Smooth muscle cell (in vitro differentiated cells): ENCODE measurements at regions not wholly inside any gene's neighbourhood (a gene's known extent, or its start where the extent isn't known, plus 50 kb on each side); places are given as distances from the start of the nearest gene placed in this dataset.

Experiments used
- DNase-seq: peaks from one replicate; lab custom pipeline; 2025; ENCODE audit not compliant: unreplicated experiment; lab: John Stamatoyannopoulos, UW
- H2AFZ ChIP-seq: fragments of 200-600 bp; sonication (generic); 2 replicates; pipeline ENCODE4 v1.6.0; 2016; ENCODE audit warnings: antibody characterized with exemption, low read depth, mild to moderate bottlenecking
- H3F3A ChIP-seq: fragments of 200-600 bp; sonication (generic); 2 replicates; pipeline ENCODE4 v1.6.0; 2017; ENCODE audit warnings: antibody characterized with exemption, low read depth
- H3K27ac ChIP-seq: fragments of 200-600 bp; sonication (generic); 2 replicates; pipeline ENCODE4 v1.5.1; 2016; ENCODE audit warnings: low read depth, mild to moderate bottlenecking
- H3K27me3 ChIP-seq: fragments of 200-600 bp; sonication (generic); 2 replicates; pipeline ENCODE4 v1.6.1; 2016; ENCODE audit warnings: low read depth, mild to moderate bottlenecking
- H3K36me3 ChIP-seq: fragments of 200-600 bp; sonication (generic); 2 replicates; pipeline ENCODE4 v1.5.1; 2016; ENCODE audit warnings: low read depth
- H3K4me1 ChIP-seq: fragments of 200-600 bp; sonication (generic); 2 replicates; pipeline ENCODE4 v1.5.1; 2016; ENCODE audit warnings: low read depth
- H3K4me2 ChIP-seq: fragments of 200-600 bp; sonication (generic); 2 replicates; pipeline ENCODE4 v1.6.0; 2016; ENCODE audit warnings: mild to moderate bottlenecking
- H3K4me3 ChIP-seq: fragments of 200-600 bp; sonication (generic); 2 replicates; pipeline ENCODE4 v1.5.1; 2016; ENCODE audit warnings: mild to moderate bottlenecking
- H3K79me2 ChIP-seq: fragments of 200-600 bp; sonication (generic); 2 replicates; pipeline ENCODE4 v1.6.0; 2016; ENCODE audit warnings: low read depth, mild to moderate bottlenecking
- H3K9ac ChIP-seq: fragments of 200-600 bp; sonication (generic); 2 replicates; pipeline ENCODE4 v1.6.0; 2016; ENCODE audit warnings: low read depth
- H3K9me3 ChIP-seq: fragments of 200-600 bp; sonication (generic); replicated peaks from 2 replicates; pipeline ENCODE4 v1.5.1; 2016; ENCODE audit warnings: low read depth
- H4K20me1 ChIP-seq: fragments of 200-600 bp; sonication (generic); 2 replicates; pipeline ENCODE4 v1.6.0; 2016; ENCODE audit warnings: low read depth
- WGBS: methylation state at CpG from one replicate; pipeline ENCODE4 v1.1.7; 2016; ENCODE audit warnings: low lambda C conversion rate; 5-methylcytosine and 5-hydroxymethylcytosine counted together
- TF ChIP-seq, protein P1 (sequence below): fragments of 200-600 bp; sonication (generic); IDR thresholded peaks from 2 replicates; pipeline ENCODE4 v1.5.1; 2017; ENCODE audit warnings: borderline replicate concordance, mild to moderate bottlenecking, antibody characterized with exemption; ENCODE audit not compliant: insufficient read depth, poor library complexity, severe bottlenecking

DNA sequence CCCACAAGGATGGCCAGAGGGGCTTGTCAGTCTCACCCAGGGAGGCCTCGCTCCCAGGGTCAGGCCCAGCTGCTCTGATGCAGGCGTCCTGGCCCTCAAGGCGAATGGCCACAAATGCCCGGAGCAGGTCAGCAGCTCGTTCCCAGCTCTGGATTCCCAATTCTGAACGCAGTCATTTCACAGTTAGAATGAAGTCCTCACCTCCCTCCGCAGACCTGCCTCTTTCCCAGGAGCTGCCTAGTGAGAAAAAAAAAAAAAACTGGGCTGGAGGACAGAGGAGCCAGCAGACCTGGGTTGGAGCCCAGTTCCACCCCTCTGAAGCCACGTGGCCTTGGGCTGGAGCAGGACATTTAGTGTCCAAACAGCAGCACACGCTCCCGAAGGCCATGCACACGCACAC, 62.2 kb upstream of the DIO3 start:
- no peak overlapping the region for H3K4me3 ChIP-seq
- H3K36me3 ChIP-seq = no peaks in the 10 kb centered on the region
- DNase-seq = no peak
- H4K20me1 ChIP-seq = no peaks in the 10 kb centered on the region
- WGBS = 78% methylated on average over 10 of the region's 11 CpGs
- H2AFZ ChIP-seq = no peak overlapping the region
- no peak overlapping the region for H3K9ac ChIP-seq
- TF ChIP-seq, protein P1, sequence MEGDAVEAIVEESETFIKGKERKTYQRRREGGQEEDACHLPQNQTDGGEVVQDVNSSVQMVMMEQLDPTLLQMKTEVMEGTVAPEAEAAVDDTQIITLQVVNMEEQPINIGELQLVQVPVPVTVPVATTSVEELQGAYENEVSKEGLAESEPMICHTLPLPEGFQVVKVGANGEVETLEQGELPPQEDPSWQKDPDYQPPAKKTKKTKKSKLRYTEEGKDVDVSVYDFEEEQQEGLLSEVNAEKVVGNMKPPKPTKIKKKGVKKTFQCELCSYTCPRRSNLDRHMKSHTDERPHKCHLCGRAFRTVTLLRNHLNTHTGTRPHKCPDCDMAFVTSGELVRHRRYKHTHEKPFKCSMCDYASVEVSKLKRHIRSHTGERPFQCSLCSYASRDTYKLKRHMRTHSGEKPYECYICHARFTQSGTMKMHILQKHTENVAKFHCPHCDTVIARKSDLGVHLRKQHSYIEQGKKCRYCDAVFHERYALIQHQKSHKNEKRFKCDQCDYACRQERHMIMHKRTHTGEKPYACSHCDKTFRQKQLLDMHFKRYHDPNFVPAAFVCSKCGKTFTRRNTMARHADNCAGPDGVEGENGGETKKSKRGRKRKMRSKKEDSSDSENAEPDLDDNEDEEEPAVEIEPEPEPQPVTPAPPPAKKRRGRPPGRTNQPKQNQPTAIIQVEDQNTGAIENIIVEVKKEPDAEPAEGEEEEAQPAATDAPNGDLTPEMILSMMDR = no peak
- H3K4me2 ChIP-seq = no peak overlapping the region
- H3K4me1 ChIP-seq = peaks cover 2% of the 10 kb centered on the region
- H3F3A ChIP-seq = no peaks in the 10 kb centered on the region
- no peaks in the 10 kb centered on the region for H3K79me2 ChIP-seq
- H3K27me3 ChIP-seq = no peaks in the 10 kb centered on the region
- H3K9me3 ChIP-seq = no peaks in the 10 kb centered on the region
- no peak overlapping the region for H3K27ac ChIP-seq

DNA sequence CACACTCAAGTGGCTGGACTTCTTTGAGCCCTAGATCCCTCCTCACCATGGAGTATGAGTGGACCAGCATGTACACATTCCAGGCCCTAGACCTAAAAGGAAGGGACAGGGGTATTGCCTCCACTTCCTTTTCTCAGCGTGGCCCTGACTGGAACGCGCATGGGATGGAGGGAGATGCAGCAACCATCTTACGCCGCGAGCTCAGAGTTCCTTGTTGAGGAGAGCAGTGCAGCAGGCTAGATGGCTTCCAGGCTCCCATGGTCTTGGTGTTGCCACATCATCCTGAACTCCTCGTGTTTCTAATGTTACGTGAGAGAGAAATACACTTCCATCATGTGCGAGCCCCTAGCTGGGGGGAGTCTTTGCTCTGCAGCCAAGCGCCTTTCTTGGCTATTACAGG, 61.8 kb upstream of the DIO3 start:
- no peak for DNase-seq
- Histone ChIP-seq H3K4me2 (no peak overlapping the region), H3K36me3 (no peaks in the 10 kb centered on the region), H3K27ac (no peak overlapping the region), H3K9me3 (no peaks in the 10 kb centered on the region), H3K9ac (no peak overlapping the region), H3K4me1 (peaks cover 2% of the 10 kb centered on the region), H2AFZ (no peak overlapping the region), H3K4me3 (no peak overlapping the region), H3K27me3 (no peaks in the 10 kb centered on the region), H4K20me1 (no peaks in the 10 kb centered on the region), H3F3A (no peaks in the 10 kb centered on the region), H3K79me2 (no peaks in the 10 kb centered on the region)
- TF ChIP-seq, protein P1 = no peak
- 94% methylated on average over 9 of the region's 10 CpGs for WGBS

DNA sequence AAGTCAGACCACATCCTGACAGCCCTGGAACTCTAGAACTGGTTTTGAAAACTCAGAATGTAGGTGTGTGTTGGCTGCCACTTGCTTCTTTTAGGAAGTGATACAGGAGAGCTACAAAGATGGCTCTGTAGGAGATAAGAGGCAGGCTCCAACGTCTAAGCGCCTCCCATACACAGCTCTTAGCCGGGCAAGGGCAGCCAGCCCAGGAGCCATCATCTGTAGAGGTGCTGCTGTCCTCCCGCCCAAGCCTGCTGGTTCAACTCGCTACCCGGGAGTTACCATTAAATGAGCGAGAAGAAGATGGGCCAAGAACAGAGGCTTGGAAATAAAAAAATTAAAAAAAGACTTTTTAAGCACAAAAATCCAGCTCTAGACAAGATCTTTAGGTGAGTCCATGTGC, 61.2 kb upstream of the DIO3 start:
- H3K79me2 ChIP-seq = no peaks in the 10 kb centered on the region
- DNase-seq = no peak
- H3K36me3 ChIP-seq = no peaks in the 10 kb centered on the region
- no peaks in the 10 kb centered on the region for H3K27me3 ChIP-seq
- H3K9ac ChIP-seq = no peak overlapping the region
- H3K27ac ChIP-seq = no peak overlapping the region
- H3F3A ChIP-seq = no peaks in the 10 kb centered on the region
- H3K4me2 ChIP-seq = no peak overlapping the region
- WGBS = 76% methylated on average over 7 of the region's 7 CpGs
- H2AFZ ChIP-seq = no peak overlapping the region
- H3K4me1 ChIP-seq = peaks cover 2% of the 10 kb centered on the region
- H3K9me3 ChIP-seq = no peaks in the 10 kb centered on the region
- no peak overlapping the region for H3K4me3 ChIP-seq
- TF ChIP-seq, protein P1 = no peak
- H4K20me1 ChIP-seq = no peaks in the 10 kb centered on the region

DNA sequence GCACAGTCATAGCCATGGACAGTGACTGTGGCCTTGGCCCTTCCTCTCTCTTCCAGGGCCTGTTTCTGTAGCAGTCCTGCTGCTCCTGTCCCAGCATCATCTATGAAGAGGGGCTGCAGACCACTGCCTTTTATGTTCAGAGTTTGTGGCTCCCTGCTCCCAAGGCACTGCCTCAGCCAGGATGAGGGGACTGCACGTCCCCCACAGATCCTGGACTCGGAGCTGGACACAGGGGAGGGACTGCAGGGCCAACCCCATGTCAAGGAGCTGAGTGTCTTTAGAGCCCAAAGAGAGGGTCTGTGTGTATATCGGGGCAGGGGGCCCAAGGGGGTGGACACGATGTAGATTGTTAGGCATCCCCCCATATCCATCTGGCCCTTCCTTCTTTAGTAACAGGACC, 60.6 kb upstream of the DIO3 start:
- Histone ChIP-seq H3K9me3 (no peaks in the 10 kb centered on the region), H4K20me1 (no peaks in the 10 kb centered on the region), H3K27me3 (no peaks in the 10 kb centered on the region), H3K9ac (no peak overlapping the region), H3K4me1 (peaks cover 2% of the 10 kb centered on the region), H3K4me2 (no peak overlapping the region), H3K27ac (no peak overlapping the region), H2AFZ (no peak overlapping the region), H3K79me2 (no peaks in the 10 kb centered on the region), H3F3A (no peaks in the 10 kb centered on the region), H3K4me3 (no peak overlapping the region), H3K36me3 (no peaks in the 10 kb centered on the region)
- TF ChIP-seq, protein P1 = no peak
- 96% methylated on average over 4 of the region's 4 CpGs for WGBS
- no peak for DNase-seq
